Activated CD4-positive, alpha-beta T cell treated with anti-CD3 and anti-CD28 coated beads for 4 hours (primary cell): ENCODE measurements at regions not wholly inside any gene's neighbourhood (a gene's known extent, or its start where the extent isn't known, plus 50 kb on each side); places are given as distances from the start of the nearest gene placed in this dataset.
"Not testable (repeated sequence)": the region's sequence is repeated elsewhere in the genome, so short reads cannot be mapped to it uniquely, and the experiment has no call there.

Experiments
- DNase-seq, 2 donors: peaks; one replicate each; pipeline ENCODE4 v3.0.0-alpha.2; 2020

GRCh38 chr14:105924951-105925591 is 398.7 kb downstream of the TMEM121 start:
- no peak for DNase-seq

GRCh38 chr14:105925615-105926372 is 399.4 kb downstream of the TMEM121 start:
- DNase-seq, result no peak

- no peak for DNase-seq
Observed at GRCh38 chr14:105926373-105927095, 400.2 kb downstream of the TMEM121 start.

GRCh38 chr14:105927096-105928060 is 401.0 kb downstream of the TMEM121 start:
- DNase-seq, result no peak

GRCh38 chr14:105928171-105929111 is 402.1 kb downstream of the TMEM121 start:
- DNase-seq, result not testable (repeated sequence)

GRCh38 chr14:105929327-105930081 is 403.1 kb downstream of the TMEM121 start:
- DNase-seq, result no peak

- no peak for DNase-seq
Observed at GRCh38 chr14:105930572-105930971, 404.2 kb downstream of the TMEM121 start.

- no peak for DNase-seq
Observed at GRCh38 chr14:105931808-105932483, 405.6 kb downstream of the TMEM121 start.

GRCh38 chr14:105933238-105933637 is 406.9 kb downstream of the TMEM121 start:
- no peak for DNase-seq

GRCh38 chr14:105935384-105935783 is 409.0 kb downstream of the TMEM121 start:
- DNase-seq, result no peak

- no peak for DNase-seq
Observed at GRCh38 chr14:105937253-105938054, 411.1 kb downstream of the TMEM121 start.

GRCh38 chr14:105938055-105938863 is 411.9 kb downstream of the TMEM121 start:
- no peak for DNase-seq

GRCh38 chr14:105938959-105939358 is 412.6 kb downstream of the TMEM121 start:
- no peak for DNase-seq

- no peak for DNase-seq
Observed at GRCh38 chr14:105939810-105940508, 413.6 kb downstream of the TMEM121 start.

- no peak for DNase-seq
Observed at GRCh38 chr14:105940534-105941225, 414.3 kb downstream of the TMEM121 start.

GRCh38 chr14:105941226-105942166 is 415.1 kb downstream of the TMEM121 start:
- DNase-seq, result no peak
